ENCODE measurements at regions not wholly inside any gene's neighbourhood (a gene's known extent, or its start where the extent isn't known, plus 50 kb on each side); places are given as distances from the start of the nearest gene placed in this dataset.
"Not testable (repeated sequence)": the region's sequence is repeated elsewhere in the genome, so short reads cannot be mapped to it uniquely, and the experiment has no call there.

DNA sequence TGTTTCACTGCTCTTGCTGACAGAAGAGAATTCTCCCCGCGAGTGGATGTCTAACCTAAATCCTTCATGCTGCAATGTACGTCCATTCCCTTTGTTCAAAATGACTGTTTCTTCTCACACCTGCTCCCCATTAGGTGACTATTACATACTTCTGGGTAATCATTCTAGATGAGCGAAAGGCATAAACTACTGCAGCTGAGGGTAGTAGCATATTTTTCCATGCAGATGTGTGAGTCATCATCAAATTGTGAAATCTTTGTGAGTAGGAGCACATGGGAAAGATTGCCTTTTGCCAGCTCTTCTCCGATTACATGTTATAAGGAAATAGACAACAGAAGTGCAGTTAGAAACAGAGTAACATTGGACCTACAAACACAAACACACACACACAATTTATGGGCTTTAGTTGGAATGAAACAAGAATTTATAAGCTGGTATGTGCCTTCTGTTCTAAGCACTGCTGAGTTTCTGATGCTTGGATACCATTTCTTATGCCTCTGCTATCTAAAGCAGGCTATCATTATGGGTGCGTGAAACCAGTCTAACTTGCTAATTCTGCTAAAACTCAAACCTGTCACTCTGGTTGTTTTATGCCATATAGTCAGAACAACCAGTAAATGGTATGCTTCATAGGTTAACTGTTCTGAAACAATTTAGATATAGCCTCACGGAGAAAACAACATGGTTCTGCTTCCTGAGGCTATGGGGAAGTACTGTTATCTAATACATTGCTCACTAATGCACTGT lies 346.9 kb upstream of the PSMD7 start:
- no peak for DNase-seq

DNA sequence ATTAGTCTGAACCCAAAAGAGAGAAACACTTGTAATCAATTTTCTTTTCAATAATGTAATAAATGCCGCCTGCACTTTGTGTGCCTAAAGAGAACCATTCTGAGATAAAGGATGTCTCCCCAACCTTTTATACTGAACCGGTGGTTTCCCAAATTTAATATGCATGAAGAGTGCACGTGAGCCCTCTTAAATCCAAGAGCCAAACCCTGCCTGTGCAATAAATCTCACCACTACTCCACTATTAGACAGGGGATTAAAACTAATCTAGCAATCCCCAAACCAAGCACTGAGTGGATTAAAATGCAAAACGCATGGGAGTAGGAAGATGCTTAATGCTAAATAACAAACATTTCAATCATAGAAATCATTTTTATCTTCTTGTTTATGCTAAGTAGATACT lies 351.0 kb upstream of the PSMD7 start:
- DNase-seq, result no peak

GRCh38 chr16:73943184-73943583 lies 353.4 kb upstream of the PSMD7 start:
- DNase-seq, result not testable (repeated sequence)

DNA sequence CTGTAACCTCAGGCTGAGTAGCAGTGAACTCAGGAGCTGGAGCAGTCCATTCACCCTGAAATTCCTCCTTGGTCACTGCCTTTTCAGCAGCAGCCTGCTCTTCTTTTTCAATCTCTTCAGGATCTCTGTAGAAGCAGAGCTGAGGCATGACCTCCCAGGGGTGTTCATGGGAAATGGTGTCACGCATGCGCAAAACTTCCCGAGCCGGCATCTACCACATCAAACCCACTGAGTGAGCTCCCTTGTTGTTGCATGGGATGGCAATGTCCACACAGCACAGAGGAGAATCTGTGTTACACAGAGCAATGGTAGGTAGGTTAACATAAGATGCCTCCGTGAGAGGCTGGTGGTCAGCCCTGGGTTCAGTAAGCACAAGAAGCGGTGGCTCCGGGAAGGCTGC lies 355.8 kb upstream of the PSMD7 start:
- not testable (repeated sequence) for DNase-seq

- no peak for DNase-seq
Observed at GRCh38 chr16:73923951-73924350, 372.7 kb upstream of the PSMD7 start.

- no peak for DNase-seq
Observed at GRCh38 chr16:73921295-73921694, 375.3 kb upstream of the PSMD7 start.

DNA sequence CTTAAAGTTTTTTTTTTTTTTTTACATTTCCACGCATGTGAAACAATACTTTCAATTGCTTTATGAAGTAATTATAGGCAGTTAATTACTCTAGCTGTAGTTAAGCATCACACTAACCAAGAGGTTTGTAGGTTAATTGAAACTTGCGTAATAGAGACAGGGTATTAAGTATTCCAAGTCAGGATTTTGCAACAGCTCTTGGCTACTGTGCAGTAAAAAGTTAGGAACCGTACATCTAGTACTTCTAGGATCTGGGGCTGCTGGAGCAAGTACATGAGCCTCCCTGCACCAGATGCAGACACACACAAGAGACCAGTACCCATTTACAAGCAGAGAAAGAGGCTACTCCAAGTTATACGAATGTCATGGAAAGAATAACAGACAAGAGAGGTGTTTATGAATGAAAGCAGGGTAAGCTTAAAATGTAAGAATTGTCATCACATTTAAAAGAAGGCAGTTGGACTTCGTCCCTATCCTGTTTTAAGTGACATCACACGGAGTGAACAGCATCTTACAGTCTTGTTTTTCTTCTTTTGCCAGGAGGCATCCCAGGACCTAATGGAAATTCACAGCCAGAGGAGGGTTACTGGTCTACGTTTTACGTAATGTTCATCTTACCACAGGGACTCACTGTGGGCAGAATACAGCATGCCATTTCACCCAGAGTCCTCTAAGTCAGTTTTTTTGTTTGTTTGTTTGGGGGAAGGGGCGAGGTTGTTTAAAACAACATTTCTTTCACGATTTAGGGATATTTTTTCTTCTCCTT lies 379.6 kb upstream of the PSMD7 start:
- DNase-seq, result no peak

- no peak for DNase-seq
Observed at GRCh38 chr16:73915935-73916334, 380.7 kb upstream of the PSMD7 start.

DNA sequence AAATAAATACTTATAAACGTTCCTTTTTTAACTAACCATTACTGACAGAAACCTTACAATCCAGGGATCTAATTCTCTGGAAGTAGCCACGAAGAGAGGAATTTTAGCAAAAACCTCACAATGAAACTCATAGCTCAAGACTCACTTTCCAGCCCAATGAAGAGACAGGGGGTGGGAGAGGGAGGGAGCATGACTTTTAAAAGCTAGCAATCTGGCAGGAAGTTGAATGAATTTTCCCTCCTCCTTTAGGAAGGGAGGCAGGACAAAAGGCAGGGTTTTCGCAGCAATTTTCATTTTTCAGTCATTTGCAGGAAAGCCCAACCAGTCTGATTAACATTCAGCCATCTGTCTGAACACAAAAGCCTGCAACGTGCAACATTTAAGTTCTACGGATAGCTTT lies 381.5 kb upstream of the PSMD7 start:
- DNase-seq, result no peak

GRCh38 chr16:73912850-73913249 lies 383.8 kb upstream of the PSMD7 start:
- DNase-seq, result no peak

GRCh38 chr16:73912281-73912680 lies 384.3 kb upstream of the PSMD7 start:
- DNase-seq, result no peak

DNA sequence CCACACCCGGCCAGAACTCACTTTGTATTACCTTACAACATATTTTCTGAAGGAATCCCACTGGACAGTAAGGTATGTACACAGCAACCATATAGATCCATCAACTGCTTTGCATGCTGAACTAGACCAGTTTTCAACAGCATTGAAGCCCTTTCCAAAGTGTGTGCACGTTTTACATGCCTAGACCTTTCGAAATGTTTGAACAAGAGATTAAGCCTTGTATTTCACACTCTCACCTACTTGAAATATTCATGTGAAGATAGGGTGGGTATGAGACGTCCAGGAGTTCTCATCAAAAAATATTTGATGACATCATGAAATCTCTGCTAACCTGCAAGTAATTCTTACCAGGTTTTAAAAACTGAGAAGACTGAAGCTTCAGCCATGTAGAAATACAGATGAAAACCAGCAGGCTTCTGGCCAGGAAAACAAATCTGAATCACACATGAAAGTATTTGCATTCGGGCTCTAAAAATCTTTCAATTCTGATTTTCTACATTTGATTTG lies 387.0 kb upstream of the PSMD7 start:
- DNase-seq, result no peak

DNA sequence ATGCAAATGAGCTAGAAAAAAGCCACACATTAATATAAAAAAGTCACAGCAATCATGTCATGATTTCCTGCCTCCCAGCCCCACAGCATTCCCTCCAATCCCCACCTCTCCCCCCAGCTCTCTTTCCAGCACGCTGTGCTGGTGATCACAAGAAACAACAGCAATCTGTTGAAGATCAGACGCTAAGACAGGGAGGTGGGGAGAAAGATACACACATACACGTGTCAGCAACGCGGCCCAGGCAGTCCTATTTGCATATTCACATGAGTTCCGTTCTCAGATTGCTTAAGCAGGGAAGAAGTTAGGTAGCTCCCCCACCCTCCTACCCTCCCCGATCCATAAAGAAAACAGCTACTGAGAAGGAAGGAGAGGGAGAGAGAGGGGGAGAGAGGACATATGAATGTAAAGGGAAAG lies 405.5 kb upstream of the PSMD7 start:
- DNase-seq, result no peak

DNA sequence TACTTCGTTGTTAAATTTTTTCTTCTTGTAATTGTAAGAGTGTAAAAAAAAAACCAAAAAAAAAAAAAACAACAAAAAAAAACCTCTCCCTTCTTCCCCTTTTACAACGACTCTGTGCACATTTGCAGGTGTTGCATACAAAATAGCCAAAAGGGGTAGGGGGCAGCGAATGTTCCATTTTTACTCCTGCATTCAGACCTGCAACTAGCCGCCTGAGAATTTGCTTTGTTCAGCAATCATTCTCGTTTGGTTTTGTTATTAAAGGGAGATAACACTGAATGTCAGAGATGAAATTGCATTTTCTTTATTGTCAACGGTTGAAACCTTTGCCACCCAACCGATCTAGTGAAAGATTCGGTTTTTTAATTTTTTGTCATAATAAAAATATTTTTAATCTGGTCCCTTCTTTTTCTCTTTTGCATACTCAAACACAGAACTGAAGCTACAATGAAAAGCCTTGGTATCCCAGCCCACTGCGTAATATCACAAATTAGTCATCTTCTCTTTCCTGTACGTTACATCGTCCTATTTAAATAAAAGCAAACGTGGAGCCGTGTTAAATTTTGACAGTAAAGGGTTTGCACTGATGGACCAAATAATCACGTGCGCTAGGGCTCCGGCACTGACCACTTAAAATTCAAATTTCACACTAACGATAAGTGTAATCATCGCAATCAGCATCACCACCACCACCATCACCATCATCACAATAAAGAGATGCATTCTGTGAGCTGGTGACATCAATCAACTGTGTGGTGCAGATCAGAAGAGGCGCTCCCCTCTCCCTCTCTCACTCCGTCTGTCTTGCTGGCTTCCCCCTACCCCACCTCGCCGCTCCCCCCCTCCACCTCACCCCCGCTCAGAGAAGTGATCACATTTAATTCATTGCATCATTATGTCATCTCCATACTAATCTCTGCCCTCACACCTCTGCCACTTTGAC lies 406.2 kb upstream of the PSMD7 start:
- no peak for DNase-seq

DNA sequence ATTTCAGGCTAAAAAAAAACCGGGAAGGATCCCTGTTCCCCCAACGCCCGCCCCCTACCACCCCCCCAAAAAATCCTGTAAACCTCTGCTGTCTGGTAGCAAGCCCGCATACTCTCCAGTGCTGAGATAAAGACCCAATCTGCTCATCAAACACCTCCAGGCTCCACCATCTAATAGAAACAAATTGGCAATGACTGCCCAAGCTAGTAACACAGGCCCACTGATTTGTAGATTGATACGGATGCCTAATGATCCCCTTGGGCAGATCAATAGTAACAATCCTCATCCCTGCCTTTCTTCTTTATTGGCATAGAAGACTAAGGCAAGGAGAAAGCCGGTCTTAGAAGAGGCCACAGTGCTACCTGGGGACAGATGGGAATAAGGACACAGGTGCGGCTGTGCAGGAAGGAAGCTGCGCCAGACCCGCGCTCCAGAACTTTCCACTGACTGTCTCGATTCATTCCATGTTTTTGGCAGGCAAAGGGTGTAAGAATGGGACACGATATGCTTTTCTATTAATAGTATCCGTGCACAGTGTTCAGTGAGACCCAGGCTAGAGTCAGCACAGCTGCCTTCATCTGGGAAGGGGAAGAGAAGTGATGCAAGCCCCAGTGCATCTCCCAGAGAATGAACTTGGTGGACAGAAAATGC lies 407.6 kb upstream of the PSMD7 start:
- DNase-seq, result no peak

DNA sequence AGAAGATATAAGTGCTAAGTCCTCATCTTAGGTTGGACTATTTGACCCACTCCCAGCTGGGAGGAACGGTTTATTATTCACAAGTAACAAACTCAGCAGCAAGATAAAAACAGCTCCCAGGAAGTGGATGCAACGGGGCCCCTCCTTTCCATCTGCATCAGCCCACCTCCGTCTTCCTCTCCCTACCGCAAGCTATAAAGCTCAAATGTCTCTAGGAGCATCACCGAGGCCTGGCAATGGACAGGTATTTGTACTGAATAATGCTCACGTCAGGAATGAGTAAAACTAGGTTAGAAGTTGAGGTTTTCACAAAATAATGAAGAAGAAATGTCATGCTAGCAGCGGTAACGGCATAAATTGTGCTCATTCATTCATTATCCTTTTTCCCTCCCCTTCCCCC lies 408.7 kb upstream of the PSMD7 start:
- DNase-seq, result no peak

DNA sequence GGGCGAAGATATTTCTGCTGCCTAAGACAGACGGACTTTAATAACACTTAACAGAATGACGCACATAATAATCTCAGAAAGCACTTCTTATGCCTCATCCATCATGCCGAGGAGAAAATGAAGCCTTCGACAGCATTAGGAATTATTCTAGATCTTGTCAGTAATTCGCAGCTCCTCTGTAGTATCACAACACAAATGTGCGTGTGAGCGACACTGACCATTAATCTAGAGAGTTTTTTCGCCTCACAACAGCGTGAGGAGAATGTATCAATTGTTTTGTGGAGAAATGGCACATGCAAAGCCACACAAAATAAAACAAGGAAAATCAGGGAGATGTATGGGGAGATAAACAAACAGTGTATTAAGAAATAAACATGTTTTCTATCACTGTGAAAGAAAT lies 410.2 kb upstream of the PSMD7 start:
- no peak for DNase-seq

GRCh38 chr16:73885319-73885718 lies 411.3 kb upstream of the PSMD7 start:
- no peak for DNase-seq

DNA sequence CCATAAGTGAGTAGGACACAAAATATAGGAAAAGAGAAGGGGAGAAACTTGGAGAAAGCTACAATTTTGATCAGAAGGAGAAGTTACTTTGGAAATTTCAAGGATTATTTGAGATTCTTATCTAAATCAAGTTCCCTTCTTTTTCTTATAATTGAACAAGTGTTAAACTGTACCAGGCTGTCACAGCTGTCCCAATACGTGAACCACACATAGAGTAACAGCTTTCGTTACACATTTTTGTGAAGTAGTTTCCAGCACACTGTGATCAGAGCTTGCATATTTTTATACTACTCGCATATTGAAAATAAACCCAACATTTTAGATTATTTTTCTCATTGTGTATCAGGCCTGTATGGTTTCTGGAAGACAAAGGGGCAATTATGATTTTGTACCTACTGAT lies 412.8 kb upstream of the PSMD7 start:
- no peak for DNase-seq

GRCh38 chr16:73883126-73883525 lies 413.5 kb upstream of the PSMD7 start:
- no peak for DNase-seq

DNA sequence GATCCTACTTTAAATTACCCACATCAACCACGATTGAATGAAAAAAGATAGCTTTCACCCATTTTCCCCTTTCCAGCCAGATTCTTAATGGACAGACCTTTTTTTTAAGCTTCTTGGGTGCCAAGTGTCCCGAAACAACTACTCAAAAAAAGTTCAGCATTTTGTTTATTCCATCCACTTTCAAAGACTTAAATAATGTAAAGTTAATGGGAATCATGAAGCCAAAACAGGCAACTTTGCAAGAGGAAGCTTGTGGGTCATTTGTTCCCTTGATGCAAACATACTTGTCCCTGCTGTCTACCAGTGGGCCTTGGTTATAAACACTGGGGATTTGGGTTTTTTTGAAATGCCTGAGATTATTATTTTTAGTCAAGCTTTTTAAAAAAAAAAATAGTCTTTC lies 414.0 kb upstream of the PSMD7 start:
- no peak for DNase-seq

DNA sequence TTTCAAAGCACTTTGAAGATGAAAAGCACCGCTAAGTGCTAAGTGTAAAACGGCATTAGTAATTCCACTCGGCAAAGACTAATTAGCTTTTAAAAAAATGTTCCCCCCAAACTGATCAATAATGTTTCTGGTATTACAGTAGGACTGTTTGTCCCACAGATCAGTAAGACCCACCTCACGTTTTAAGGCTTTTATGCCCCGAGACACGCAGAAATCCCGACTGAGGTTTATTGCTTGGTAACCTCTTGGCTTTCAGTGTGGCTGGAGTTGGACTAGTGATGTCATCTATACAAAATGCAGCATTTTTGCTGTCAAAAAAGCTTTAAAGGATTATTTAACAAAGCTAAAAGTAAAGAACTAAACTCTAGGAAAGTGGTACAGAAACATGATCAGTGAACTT lies 414.6 kb upstream of the PSMD7 start:
- DNase-seq, result no peak

DNA sequence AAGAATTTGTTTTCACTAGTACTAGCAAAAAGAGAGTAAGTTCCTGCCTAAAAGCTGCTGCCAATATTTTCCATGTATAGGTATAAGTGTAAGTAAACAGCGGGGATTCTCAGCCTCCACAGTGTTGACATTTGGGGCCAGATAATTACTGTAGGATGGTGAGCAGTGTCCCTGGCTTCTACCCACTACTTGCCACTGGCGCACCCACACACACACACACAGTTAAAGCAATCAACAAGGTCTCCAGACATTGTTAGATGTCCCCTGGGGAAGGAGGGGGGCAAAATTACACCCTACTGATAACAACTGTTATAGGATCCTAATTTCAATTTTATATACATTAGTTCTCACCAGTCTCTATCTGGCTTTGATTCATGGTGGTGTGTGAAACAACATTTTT lies 417.0 kb upstream of the PSMD7 start:
- DNase-seq, result no peak

Data from NCI-H1048 (cell line).